Heart left ventricle (tissue), 13 donors: ENCODE measurements at regions not wholly inside any gene's neighbourhood (a gene's known extent, or its start where the extent isn't known, plus 50 kb on each side); places are given as distances from the start of the nearest gene placed in this dataset.

Experiments used
- CTCF ChIP-seq, 12 donors: fragments of 200-600 bp; sonication (generic) in 4 of 12; IDR thresholded peaks; one replicate each; pipeline versions ENCODE4 v1.5.0 to v1.8.0; 2018 to 2022; ENCODE audit warnings: antibody characterized with exemption in 12 of 12, mild to moderate bottlenecking in 5 of 12
- POLR2A ChIP-seq, 2 donors: fragments of 450-650 bp; IDR thresholded peaks; one replicate each; pipeline ENCODE4 v1.6.1; 2017; ENCODE audit warnings: antibody characterized with exemption in 2 of 2, mild to moderate bottlenecking in 2 of 2, moderate library complexity in 2 of 2
- donor health status: ischemic (EF 13 %, LVEDD 7.1; RV severe dilation, severe dysfunction).
- donor health status: DM: no; HTN: yes; CAD: no.
- donor health status: DM: no; HTN: no; CAD: no.
- donor health status: ischemic (EF 25% LVEDD 6.9; RV normal size, moderate dysfunction).
- donor health status: ischemic (EF 25% LVEDD 5.7; RV mildly dilated, moderate dysfunction).
- donor health status: ischemic (EF 35%, LVEDD 5.7; RV mildly dilated, moderate dysfunction).
- donor health status: nonischemic (EF 11% LVEDD 7.7; RV severe dilation, severe dysfunction).
- donor health status: DM: yes; HTN: yes; CAD: no.
- donor health status: PGD.
- donor health status: ischemic (EF 29% LVEDD 5.4; RV normal size, mild dysfunction).
- donor health status: nonischemic (EF 23%, LVEDD 6.1; RV moderate dilation, normal function).

GRCh38 chr2:221129657-221130056 is 442.4 kb downstream of the EPHA4 start:
- TF ChIP-seq CTCF (IDR thresholded peaks at IDR 0.05) (no peak), POLR2A (IDR thresholded peaks at IDR 0.05) (no peak)
